Thyroid gland (tissue), 4 donors: ENCODE measurements at regions not wholly inside any gene's neighbourhood (a gene's known extent, or its start where the extent isn't known, plus 50 kb on each side); places are given as distances from the start of the nearest gene placed in this dataset.
"Not testable (repeated sequence)": the region's sequence is repeated elsewhere in the genome, so short reads cannot be mapped to it uniquely, and the experiment has no call there.

Experiments
- CTCF ChIP-seq, 6 experiments: fragments of 200-600 bp in 3 of 6; fragments of 450-650 bp in 3 of 6; sonication (generic) in 3 of 6; IDR thresholded peaks; one replicate each; pipeline ENCODE4 v1.5.1; 2016 to 2019; ENCODE audit warnings: antibody characterized with exemption in 6 of 6, mild to moderate bottlenecking in 2 of 6, inconsistent platforms in 1 of 6, moderate library complexity in 1 of 6
- POLR2A ChIP-seq, 2 donors: fragments of 450-650 bp; IDR thresholded peaks; one replicate each; pipeline ENCODE4 v1.6.1; 2017; ENCODE audit warnings: antibody characterized with exemption in 2 of 2, mild to moderate bottlenecking in 2 of 2, moderate library complexity in 1 of 2

- not testable (repeated sequence) for TF ChIP-seq CTCF, POLR2A (IDR thresholded peaks at IDR 0.05)
Measured at GRCh38 chr4:72840166-72840565, 229.3 kb downstream of the COX18 start.
